WI38 (cell line): ENCODE measurements at regions not wholly inside any gene's neighbourhood (a gene's known extent, or its start where the extent isn't known, plus 50 kb on each side); places are given as distances from the start of the nearest gene placed in this dataset.

Experiments
- H3K4me3 ChIP-seq: 2 replicates; pipeline ENCODE4 v1.5.1; 2011; ENCODE audit warnings: low read depth, mild to moderate bottlenecking, control low read depth, low read length
- TF ChIP-seq, protein P1 (sequence below): IDR thresholded peaks from 2 replicates; pipeline ENCODE4 v1.5.1; 2012; ENCODE audit warnings: low read depth, mild to moderate bottlenecking, control low read depth, low read length

DNA sequence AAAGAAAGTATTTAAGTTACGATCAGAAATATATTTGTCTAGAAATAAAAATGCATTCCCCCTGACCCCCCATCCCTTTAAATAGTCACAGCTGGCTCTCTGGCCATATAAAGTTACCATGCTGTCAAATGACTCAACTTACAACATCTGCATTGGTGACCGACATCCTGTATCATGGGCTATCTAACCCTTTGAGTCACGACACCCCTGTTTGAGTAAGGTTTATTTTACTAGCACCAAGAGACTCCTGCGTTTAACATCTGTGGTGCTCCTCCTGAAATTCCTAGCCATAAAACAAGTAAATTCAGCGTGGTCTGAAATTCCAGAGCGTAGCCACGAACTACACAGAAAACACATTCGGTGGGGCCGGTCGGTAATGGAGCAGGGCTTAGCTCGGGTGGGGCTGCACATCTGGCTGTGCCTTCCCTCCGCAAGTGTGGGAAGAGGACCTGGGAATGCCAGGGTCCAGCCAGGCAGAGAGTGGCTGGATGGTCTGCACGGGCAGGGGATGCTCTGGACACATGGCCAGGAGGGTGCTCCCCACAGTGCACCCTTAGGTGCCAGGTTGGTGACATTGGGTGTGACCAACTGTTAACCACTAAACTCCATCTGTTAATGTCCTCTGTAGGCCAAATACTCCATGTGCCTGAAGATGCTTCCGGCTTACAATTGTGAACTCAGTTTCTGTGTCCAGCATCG, 53.0 kb upstream of the CLDN14 start:
- TF ChIP-seq, protein P1, sequence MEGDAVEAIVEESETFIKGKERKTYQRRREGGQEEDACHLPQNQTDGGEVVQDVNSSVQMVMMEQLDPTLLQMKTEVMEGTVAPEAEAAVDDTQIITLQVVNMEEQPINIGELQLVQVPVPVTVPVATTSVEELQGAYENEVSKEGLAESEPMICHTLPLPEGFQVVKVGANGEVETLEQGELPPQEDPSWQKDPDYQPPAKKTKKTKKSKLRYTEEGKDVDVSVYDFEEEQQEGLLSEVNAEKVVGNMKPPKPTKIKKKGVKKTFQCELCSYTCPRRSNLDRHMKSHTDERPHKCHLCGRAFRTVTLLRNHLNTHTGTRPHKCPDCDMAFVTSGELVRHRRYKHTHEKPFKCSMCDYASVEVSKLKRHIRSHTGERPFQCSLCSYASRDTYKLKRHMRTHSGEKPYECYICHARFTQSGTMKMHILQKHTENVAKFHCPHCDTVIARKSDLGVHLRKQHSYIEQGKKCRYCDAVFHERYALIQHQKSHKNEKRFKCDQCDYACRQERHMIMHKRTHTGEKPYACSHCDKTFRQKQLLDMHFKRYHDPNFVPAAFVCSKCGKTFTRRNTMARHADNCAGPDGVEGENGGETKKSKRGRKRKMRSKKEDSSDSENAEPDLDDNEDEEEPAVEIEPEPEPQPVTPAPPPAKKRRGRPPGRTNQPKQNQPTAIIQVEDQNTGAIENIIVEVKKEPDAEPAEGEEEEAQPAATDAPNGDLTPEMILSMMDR: no peak
- H3K4me3 ChIP-seq: no peak overlapping the region

GRCh38 chr21:36533468-36533848, 53.5 kb upstream of the CLDN14 start:
- TF ChIP-seq, protein P1: no peak
- H3K4me3 ChIP-seq: no peak overlapping the region

DNA sequence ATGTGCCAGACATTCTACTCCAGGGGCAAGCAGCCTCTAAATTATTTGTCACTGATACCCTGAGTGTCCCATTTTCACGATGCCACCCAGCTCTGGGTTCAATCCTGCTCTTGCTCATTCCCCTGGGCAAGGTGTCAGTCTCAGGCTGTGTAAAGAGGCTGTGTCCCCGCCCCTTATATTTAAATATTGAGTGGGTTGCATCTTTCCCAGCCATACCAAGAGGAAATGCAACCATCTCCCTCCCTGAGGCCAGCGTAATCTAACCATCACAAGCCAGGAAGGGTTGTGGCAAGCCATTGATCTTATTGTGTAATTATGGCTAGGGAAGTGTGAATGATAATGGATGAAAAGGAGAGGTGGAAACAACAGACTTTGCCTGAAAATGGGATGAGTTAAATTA, 54.7 kb upstream of the CLDN14 start:
- TF ChIP-seq, protein P1: no peak
- no peak overlapping the region for H3K4me3 ChIP-seq

DNA sequence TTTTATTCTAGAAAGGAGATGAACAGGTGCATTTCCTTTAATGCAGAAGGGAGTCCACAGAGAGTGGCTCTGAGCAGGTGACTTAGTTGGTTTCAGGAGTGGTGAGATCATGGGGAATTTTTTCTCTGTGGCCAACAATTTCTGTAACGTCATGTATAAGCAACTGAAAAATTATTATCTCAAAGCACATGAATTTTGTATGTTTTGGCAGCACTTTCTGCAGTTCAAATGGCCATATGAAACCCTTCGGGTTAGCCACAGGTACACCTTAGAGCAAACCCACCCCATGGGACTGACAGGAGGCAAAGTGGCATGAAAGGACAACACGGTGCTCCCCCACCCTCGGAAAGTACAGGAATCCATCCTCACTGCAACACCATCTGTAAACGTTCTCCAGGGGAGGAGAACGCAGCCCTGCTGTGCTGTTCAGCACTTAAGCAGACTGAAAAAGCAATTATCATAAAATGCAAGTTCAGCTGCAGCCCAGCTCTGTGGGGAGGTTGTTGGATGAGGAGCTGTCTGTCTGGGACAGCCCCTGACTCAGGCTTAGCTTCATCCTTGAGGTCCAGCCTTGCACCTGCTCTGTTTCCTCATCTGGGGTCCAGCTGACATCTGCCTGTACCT, 55.8 kb upstream of the CLDN14 start:
- no peak overlapping the region for H3K4me3 ChIP-seq
- TF ChIP-seq, protein P1: no peak

GRCh38 chr21:36538761-36539160, 58.8 kb upstream of the CLDN14 start:
- TF ChIP-seq, protein P1: no peak
- H3K4me3 ChIP-seq: no peak overlapping the region

DNA sequence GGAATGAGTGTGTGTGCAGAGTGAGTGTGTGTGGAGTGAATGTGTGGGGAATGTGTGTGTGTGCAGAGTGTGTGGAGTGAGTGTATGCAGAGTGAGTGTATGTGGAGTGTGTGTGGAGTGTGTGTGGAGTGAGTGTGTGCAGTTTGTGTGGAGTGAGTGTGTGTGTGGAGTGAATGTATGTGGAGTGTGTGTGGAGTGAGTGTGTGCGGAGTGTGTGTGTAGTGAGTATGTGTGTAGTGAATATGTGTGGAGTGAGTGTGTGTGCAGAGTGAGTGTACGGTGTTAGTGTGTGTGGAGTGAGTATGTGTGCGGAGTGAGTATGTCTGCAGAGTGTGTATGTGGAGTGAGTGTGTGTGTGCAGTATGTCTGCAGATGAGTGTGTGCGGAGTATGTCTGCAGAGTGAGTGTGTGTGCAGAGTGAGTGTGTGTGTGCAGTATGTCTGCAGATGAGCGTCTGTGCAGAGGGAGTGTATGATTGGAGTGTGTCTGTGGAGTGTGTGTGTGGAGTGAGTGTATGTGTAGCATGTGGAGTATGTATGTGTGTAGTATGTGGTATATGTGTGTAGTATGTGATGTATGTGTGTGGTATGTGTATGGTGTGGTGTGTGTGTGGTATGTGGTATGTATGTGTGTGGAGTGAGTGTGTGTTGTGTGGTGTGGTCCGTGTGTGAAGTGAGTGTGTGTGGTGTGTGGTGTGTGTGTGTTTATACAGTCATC, 59.7 kb upstream of the CLDN14 start:
- TF ChIP-seq, protein P1: no peak
- no peak overlapping the region for H3K4me3 ChIP-seq

GRCh38 chr21:36540700-36541099, 60.8 kb upstream of the CLDN14 start:
- no peak overlapping the region for H3K4me3 ChIP-seq
- TF ChIP-seq, protein P1: no peak
